Vagina (tissue), 2 donors: ENCODE measurements at regions not wholly inside any gene's neighbourhood (a gene's known extent, or its start where the extent isn't known, plus 50 kb on each side); places are given as distances from the start of the nearest gene placed in this dataset.

ENCODE experiments used
- POLR2A ChIP-seq, 2 donors: fragments of 450-650 bp; IDR thresholded peaks; one replicate each; pipeline ENCODE4 v1.6.1; 2017; ENCODE audit warnings: antibody characterized with exemption in 2 of 2, mild to moderate bottlenecking in 2 of 2, moderate library complexity in 2 of 2
- POLR2AphosphoS5 ChIP-seq, 2 donors: sonication (generic); formaldehyde crosslinking; IDR thresholded peaks; one replicate each; pipeline ENCODE4 v1.9.0; 2017; ENCODE audit warnings: antibody characterized with exemption in 2 of 2, mild to moderate bottlenecking in 2 of 2, low read depth in 1 of 2; ENCODE audit not compliant: insufficient read depth in 1 of 2
- TF ChIP-seq, protein P1 (sequence below), 3 experiments: fragments of 450-650 bp in 2 of 3; fragments of 200-600 bp in 1 of 3; sonication (generic) in 1 of 3; IDR thresholded peaks; one replicate each; pipeline ENCODE4 v1.5.1; 2017 to 2019; ENCODE audit warnings: antibody characterized with exemption in 3 of 3, mild to moderate bottlenecking in 2 of 3, moderate library complexity in 2 of 3

- TF ChIP-seq, protein P1, sequence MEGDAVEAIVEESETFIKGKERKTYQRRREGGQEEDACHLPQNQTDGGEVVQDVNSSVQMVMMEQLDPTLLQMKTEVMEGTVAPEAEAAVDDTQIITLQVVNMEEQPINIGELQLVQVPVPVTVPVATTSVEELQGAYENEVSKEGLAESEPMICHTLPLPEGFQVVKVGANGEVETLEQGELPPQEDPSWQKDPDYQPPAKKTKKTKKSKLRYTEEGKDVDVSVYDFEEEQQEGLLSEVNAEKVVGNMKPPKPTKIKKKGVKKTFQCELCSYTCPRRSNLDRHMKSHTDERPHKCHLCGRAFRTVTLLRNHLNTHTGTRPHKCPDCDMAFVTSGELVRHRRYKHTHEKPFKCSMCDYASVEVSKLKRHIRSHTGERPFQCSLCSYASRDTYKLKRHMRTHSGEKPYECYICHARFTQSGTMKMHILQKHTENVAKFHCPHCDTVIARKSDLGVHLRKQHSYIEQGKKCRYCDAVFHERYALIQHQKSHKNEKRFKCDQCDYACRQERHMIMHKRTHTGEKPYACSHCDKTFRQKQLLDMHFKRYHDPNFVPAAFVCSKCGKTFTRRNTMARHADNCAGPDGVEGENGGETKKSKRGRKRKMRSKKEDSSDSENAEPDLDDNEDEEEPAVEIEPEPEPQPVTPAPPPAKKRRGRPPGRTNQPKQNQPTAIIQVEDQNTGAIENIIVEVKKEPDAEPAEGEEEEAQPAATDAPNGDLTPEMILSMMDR (IDR thresholded peaks at IDR 0.05), result no peak
- TF ChIP-seq POLR2AphosphoS5 (IDR thresholded peaks at IDR 0.05; ENCODE audit: insufficient read depth in 1 of 2, low read depth in 1 of 2) (no peak), POLR2A (IDR thresholded peaks at IDR 0.05) (no peak)
Measured at GRCh38 chr1:98406352-98407088, 255.0 kb upstream of the SNX7 start.
